BLaER1 treated with 17β-estradiol and CSF1 and Interleukin-3, amounts not matched to agents 10 nM and 100 nM (cell line): ENCODE measurements at regions not wholly inside any gene's neighbourhood (a gene's known extent, or its start where the extent isn't known, plus 50 kb on each side); places are given as distances from the start of the nearest gene placed in this dataset.

Source experiments
- H3K27ac ChIP-seq, 11 experiments: shearing (Covaris generic); formaldehyde crosslinking; 2 replicates each; pipeline ENCODE4 v1.8.1; 2022
- H3K27me3 ChIP-seq, 11 experiments: shearing (Covaris generic); formaldehyde crosslinking; 2 replicates each; pipeline ENCODE4 v1.8.1; 2022
- H3K36me3 ChIP-seq, 11 experiments: shearing (Covaris generic); formaldehyde crosslinking; 2 replicates each; pipeline ENCODE4 v1.8.1; 2022
- H3K4me1 ChIP-seq, 10 experiments: shearing (Covaris generic); formaldehyde crosslinking; 2 replicates each; pipeline ENCODE4 v1.8.1; 2022
- H3K4me2 ChIP-seq, 11 experiments: shearing (Covaris generic); formaldehyde crosslinking; 2 replicates each; pipeline ENCODE4 v1.8.1; 2022
- H3K4me3 ChIP-seq, 10 experiments: shearing (Covaris generic); formaldehyde crosslinking; 2 replicates each; pipeline ENCODE4 v1.8.1; 2022
- H3K9ac ChIP-seq, 11 experiments: shearing (Covaris generic); formaldehyde crosslinking; 2 replicates each; pipeline ENCODE4 v1.8.1; 2022
- H3K9me3 ChIP-seq, 11 experiments: shearing (Covaris generic); formaldehyde crosslinking; replicated peaks in 1 of 11; 2 replicates each; pipeline ENCODE4 v1.8.1; 2022
- H4K20me1 ChIP-seq, 11 experiments: shearing (Covaris generic); formaldehyde crosslinking; 2 replicates each; pipeline ENCODE4 v1.8.1; 2022
- Cebpa-rat ChIP-seq, 11 experiments: shearing (Covaris generic); IDR thresholded peaks; 2 replicates each; pipeline ENCODE4 v1.8.1; 2022

DNA sequence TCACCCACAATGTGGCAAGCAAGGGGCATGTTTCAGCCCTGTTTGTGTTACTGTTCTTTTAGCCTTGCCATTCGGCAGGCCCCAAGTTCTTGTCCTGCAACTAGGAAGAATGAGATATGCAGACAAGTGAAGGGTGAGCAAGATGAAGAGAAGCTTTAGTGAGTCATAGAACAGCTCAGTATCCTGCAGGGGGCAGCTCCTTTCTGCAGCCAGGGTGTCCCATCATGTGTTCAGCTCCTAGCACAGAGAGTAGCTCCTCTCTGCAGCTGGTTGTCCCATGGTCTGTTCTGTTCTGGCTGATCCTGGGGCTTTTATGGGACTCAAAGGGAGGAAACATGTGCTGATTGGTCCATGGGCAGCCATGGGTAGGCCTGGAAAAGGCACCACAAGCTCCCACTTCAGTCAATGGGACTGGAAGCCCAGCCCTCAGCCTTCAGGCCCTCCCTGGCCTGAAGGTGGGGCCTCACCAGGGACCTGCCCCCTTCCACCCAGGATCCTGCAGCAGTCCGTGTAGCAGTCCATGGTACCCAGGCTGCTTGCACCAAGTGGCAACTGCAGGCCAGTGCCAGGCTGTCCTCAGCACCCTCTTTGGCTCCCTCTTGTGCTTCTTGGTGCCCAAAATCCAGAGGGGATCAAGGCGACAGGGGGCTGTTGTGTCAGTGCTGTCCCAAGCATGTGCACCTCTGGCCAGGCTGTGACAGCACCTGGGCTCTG lies 326.4 kb downstream of the NR4A2 start:
- Histone ChIP-seq H3K4me1 (peaks cover 0 to 17% (median 0%) of the 10 kb centered on the region in 10 experiments; a peak in 4 of 20 replicates), H3K9ac (no peak overlapping the region), H3K4me2 (no peak overlapping the region), H3K4me3 (no peak overlapping the region), H3K9me3 (peaks cover 0 to 3% (median 0%) of the 10 kb centered on the region in 11 experiments; a peak in 1 of 22 replicates), H3K27me3 (no peaks in the 10 kb centered on the region), H4K20me1 (no peaks in the 10 kb centered on the region), H3K36me3 (no peaks in the 10 kb centered on the region), H3K27ac (no peak overlapping the region)
- no peak for TF ChIP-seq Cebpa-rat (IDR thresholded peaks at IDR 0.05)

DNA sequence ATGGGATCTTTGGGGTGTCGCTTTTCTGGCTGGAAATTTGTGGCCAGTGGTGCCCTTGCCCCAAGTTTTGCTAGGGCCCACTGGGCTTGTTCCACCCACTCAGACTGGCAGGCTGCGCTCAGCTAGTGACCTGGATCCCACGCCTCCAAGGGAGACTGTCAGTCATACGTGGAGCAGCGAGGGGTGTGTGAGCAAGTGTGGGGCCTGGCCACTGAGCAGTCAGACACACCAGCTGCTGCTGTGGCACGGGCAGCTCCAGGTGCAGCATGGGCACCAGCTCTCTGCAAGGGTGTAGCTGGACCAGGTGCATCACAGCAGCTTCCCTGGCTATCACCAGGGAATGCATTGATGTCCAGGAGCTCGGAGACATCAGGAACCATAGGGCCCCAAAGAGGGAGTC lies 327.0 kb downstream of the NR4A2 start:
- no peak overlapping the region for H3K4me3 ChIP-seq
- no peaks in the 10 kb centered on the region for H4K20me1 ChIP-seq
- no peaks in the 10 kb centered on the region; a peak in 1 of 22 replicates for H3K9me3 ChIP-seq
- H3K4me2 ChIP-seq = no peak overlapping the region; a peak in 1 of 22 replicates
- no peak overlapping the region for H3K9ac ChIP-seq
- TF ChIP-seq Cebpa-rat (IDR thresholded peaks at IDR 0.05) = no peak
- H3K27ac ChIP-seq = no peak overlapping the region
- no peaks in the 10 kb centered on the region for H3K27me3 ChIP-seq
- H3K4me1 ChIP-seq = peaks cover 0 to 15% (median 0%) of the 10 kb centered on the region in 10 experiments; a peak in 4 of 20 replicates
- H3K36me3 ChIP-seq = no peaks in the 10 kb centered on the region

DNA sequence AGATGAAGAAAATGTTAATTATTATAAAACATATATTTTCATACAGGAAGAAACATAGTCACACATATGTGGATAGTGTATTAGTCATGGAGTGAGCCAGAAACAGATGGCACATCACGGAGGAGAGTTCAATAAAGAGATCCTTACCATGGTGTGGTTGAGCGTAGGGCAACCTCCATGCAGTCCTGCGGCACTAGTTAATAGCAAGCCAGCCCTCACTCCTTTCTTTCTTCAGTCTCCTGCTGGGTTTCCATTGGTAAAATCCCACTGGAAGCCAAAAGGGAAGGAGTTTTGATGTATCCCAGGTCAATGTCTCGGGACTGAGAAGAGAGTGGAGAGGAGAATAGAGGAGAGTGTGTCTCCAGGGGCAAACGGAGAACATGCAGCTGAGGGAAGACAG lies 328.1 kb downstream of the NR4A2 start:
- Histone ChIP-seq H3K36me3 (no peaks in the 10 kb centered on the region), H3K4me1 (peaks cover 0 to 15% (median 0%) of the 10 kb centered on the region in 10 experiments; a peak in 4 of 20 replicates)
- TF ChIP-seq Cebpa-rat (IDR thresholded peaks at IDR 0.05) = no peak

GRCh38 chr2:156003780-156004179 lies 328.7 kb downstream of the NR4A2 start:
- H3K4me3 ChIP-seq = no peak overlapping the region
- H3K27ac ChIP-seq = 0 out of 22 replicates have a peak overlapping the region, but pooled peaks of 1 of the 11 experiments have one; percentile 5
- no peak overlapping the region for H3K9ac ChIP-seq
- H3K4me1 ChIP-seq = peaks cover 0 to 15% (median 0%) of the 10 kb centered on the region in 10 experiments; a peak in 4 of 20 replicates
- H3K27me3 ChIP-seq = no peaks in the 10 kb centered on the region
- TF ChIP-seq Cebpa-rat (IDR thresholded peaks at IDR 0.05) = no peak
- H3K36me3 ChIP-seq = no peaks in the 10 kb centered on the region
- H3K4me2 ChIP-seq = peak overlapping the region in 2 of 11 experiments; percentile 25 to 48; a peak in 4 of 22 replicates
- no peaks in the 10 kb centered on the region for H4K20me1 ChIP-seq
- no peaks in the 10 kb centered on the region for H3K9me3 ChIP-seq

More for the DNA sequence above, 328.1 kb downstream of the NR4A2 start:
- Histone ChIP-seq H3K4me2 (no peak overlapping the region), H3K9me3 (no peaks in the 10 kb centered on the region; a peak in 1 of 22 replicates), H3K4me3 (no peak overlapping the region), H3K27ac (no peak overlapping the region), H4K20me1 (no peaks in the 10 kb centered on the region), H3K9ac (no peak overlapping the region), H3K27me3 (no peaks in the 10 kb centered on the region)

DNA sequence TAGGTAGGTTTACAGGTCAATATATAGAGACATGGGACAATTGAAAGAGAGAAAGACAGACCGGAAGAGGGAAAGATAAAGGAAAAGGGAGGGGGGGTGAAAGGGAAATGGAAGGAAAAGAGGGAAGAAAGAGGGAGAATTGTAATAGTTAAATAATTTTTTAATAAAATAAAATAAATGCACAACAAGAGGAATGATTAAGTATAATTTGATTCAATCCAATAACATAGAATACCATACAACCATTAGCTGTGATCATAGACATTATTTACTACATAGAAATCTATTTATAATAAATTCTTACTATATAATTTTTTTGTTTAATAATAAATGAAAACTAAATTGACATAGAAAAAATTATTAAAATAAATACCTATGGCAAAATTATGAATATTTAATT lies 330.7 kb downstream of the NR4A2 start:
- no peak overlapping the region for H3K4me2 ChIP-seq
- no peaks in the 10 kb centered on the region for H3K9me3 ChIP-seq
- no peak overlapping the region for H3K4me3 ChIP-seq
- no peaks in the 10 kb centered on the region for H4K20me1 ChIP-seq
- H3K36me3 ChIP-seq = no peaks in the 10 kb centered on the region
- peaks cover 0 to 15% (median 0%) of the 10 kb centered on the region in 10 experiments; a peak in 4 of 20 replicates for H3K4me1 ChIP-seq
- H3K9ac ChIP-seq = no peak overlapping the region
- TF ChIP-seq Cebpa-rat (IDR thresholded peaks at IDR 0.05) = no peak
- no peaks in the 10 kb centered on the region for H3K27me3 ChIP-seq
- no peak overlapping the region for H3K27ac ChIP-seq

DNA sequence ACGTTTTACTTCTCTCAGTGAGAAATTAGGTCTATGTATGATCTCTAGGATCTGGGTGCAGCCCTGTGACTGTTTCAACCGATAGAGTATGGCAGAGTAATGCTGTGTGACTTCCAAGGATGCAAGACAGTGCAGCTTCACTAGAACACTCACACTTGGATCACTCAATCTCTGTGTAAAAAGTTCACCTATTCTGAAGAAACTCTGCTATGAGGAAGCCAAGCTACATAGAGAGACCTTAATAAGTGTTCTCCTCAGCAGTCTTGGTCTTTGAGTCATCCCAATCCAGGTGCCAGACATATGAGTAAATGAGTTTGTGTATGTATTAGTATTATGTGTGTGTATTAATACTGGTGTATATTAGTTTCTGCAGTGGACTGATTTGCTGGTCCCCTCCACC lies 335.0 kb downstream of the NR4A2 start:
- Histone ChIP-seq H3K4me3 (no peak overlapping the region), H3K4me1 (no peaks in the 10 kb centered on the region), H3K4me2 (no peak overlapping the region), H4K20me1 (no peaks in the 10 kb centered on the region), H3K27me3 (no peaks in the 10 kb centered on the region), H3K9me3 (no peaks in the 10 kb centered on the region), H3K9ac (no peak overlapping the region), H3K36me3 (no peaks in the 10 kb centered on the region), H3K27ac (no peak overlapping the region)
- no peak for TF ChIP-seq Cebpa-rat (IDR thresholded peaks at IDR 0.05)

DNA sequence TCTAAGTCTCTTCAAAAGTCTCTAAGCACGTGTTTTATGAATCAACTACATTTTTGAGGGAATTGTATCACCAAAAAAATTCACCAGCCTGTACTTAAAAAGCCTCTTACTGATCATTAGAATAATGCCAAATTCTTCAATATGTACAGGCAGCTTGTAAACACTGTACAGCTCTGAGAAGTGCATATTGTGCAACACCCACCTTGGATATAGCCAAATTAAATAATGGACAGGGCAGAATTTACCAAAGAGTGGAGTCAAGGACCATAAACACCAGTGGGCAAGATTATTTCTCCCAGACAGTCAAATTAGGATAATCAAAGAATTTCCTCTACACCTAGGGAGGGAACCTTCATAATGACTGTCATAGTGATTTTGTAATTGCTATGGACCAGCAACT lies 338.2 kb downstream of the NR4A2 start:
- Histone ChIP-seq H3K36me3 (no peaks in the 10 kb centered on the region), H3K27ac (no peak overlapping the region), H3K4me2 (no peak overlapping the region), H3K9me3 (no peaks in the 10 kb centered on the region), H4K20me1 (no peaks in the 10 kb centered on the region), H3K9ac (no peak overlapping the region), H3K4me1 (no peaks in the 10 kb centered on the region), H3K4me3 (no peak overlapping the region), H3K27me3 (no peaks in the 10 kb centered on the region)
- no peak for TF ChIP-seq Cebpa-rat (IDR thresholded peaks at IDR 0.05)

DNA sequence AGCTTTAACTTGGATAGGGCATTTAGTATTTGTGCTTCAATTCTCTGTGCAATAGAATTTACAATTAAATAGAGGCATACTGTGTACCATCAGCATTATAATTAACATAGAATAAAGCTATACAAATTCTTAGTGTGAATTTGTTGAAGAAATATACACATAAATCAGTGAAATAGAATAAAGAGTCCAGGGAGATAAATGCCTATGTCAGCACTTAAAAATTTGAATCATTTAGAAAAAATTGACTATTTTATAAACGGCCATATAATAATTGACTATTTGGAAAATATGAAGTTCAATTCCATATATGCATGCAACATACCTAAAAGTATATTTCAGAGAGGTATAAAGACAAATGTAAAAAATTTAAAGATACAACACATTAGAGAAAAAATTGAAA lies 348.7 kb downstream of the NR4A2 start:
- no peak overlapping the region for H3K27ac ChIP-seq
- H3K4me1 ChIP-seq = peaks cover 0 to 16% (median 2%) of the 10 kb centered on the region in 10 experiments; a peak in 6 of 20 replicates
- peaks cover 0 to 18% (median 0%) of the 10 kb centered on the region in 11 experiments; a peak in 3 of 22 replicates for H3K9me3 ChIP-seq
- no peak overlapping the region for H3K4me3 ChIP-seq
- no peak overlapping the region for H3K9ac ChIP-seq
- no peaks in the 10 kb centered on the region for H3K36me3 ChIP-seq
- H4K20me1 ChIP-seq = no peaks in the 10 kb centered on the region
- no peaks in the 10 kb centered on the region for H3K27me3 ChIP-seq
- H3K4me2 ChIP-seq = no peak overlapping the region
- no peak for TF ChIP-seq Cebpa-rat (IDR thresholded peaks at IDR 0.05)

DNA sequence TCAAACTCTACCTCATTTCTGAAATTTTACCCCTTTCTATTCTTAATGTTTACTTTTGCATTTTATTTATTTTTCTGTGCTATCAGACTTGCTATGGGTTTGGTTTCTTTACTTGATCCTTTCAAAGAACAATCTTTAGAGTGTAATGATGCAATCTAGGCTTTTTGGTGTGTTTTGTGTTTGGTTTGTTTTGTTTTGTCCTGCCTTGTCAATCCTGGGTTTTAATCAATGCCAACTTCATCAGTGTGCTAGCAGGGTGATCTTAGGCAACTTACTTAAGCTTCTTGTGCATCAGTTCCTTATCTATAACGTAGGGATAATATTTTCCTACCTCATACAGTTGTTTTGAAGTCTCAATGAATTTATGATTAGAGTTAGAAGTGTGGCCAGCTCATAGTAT lies 350.4 kb downstream of the NR4A2 start:
- no peak for TF ChIP-seq Cebpa-rat (IDR thresholded peaks at IDR 0.05)
- H3K36me3 ChIP-seq = no peaks in the 10 kb centered on the region

More for the DNA sequence above, 350.4 kb downstream of the NR4A2 start:
- H4K20me1 ChIP-seq = no peaks in the 10 kb centered on the region
- peaks cover 0 to 18% (median 0%) of the 10 kb centered on the region in 11 experiments; a peak in 3 of 22 replicates for H3K9me3 ChIP-seq
- H3K4me2 ChIP-seq = no peak overlapping the region
- H3K4me3 ChIP-seq = no peak overlapping the region
- peaks cover 0 to 16% (median 2%) of the 10 kb centered on the region in 10 experiments; a peak in 6 of 20 replicates for H3K4me1 ChIP-seq
- H3K9ac ChIP-seq = no peak overlapping the region
- no peaks in the 10 kb centered on the region for H3K27me3 ChIP-seq
- no peak overlapping the region for H3K27ac ChIP-seq
